Cardiac fibroblast (primary cell): ENCODE measurements at regions not wholly inside any gene's neighbourhood (a gene's known extent, or its start where the extent isn't known, plus 50 kb on each side); places are given as distances from the start of the nearest gene placed in this dataset.

Source experiments
- DNase-seq, 2 donors: peaks; one replicate each; pipeline versions ENCODE4 v3.0.0 to v3.0.0-alpha.2; 2010; ENCODE audit warnings: low read depth in 2 of 2
- H3K4me3 ChIP-seq, 2 donors: replicated peaks in 1 of 2; 1 replicate in 1 of 2; 2 replicates in 1 of 2; pipeline ENCODE4 v1.5.1; 2011; ENCODE audit warnings: low read depth in 2 of 2, low read length in 2 of 2, mild to moderate bottlenecking in 2 of 2, moderate library complexity in 1 of 2
- TF ChIP-seq, protein P1 (sequence below): IDR thresholded peaks from one replicate; pipeline ENCODE4 v1.5.1; 2011; ENCODE audit warnings: low read depth, mild to moderate bottlenecking, low read length, inconsistent platforms

DNA sequence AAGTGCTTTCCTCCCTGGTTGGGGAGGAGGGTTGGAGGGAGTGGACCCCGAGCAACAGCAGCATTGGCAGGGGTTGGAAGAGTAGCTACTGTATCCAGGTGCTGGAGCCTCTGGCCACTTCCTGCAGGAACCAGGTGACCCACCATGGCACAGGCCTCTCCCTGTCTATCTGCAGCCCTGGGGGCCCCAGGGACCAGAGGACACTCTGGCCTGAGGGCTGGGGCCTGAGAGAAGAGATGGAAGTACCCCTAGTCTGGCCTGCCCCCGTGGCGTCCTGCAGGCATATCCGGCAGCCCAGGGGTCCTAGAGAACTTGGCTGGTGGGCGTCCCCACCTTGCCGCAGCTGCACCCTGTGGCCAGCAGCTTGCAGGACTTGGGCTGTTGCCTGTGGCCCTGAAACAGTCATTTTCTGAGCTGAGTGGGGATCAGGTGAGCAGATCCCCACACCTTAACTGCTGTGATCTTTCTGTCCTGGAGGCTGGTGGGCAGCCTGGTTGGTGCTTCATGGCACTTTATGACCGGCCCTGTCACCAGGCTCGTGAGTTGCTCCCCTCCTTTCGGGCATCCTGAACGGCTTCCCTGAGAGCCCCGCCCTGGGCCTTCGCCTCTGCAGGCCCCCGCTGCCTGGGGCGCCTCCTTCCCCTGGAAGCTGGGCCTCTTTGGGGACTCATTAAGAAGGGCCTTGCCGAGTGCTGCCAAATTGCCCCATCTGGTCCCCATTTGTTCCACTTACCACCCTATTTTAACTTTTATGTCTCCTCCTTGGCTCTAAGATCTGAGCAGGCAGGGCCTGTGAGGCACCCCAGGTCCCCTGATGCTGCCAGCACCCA lies 298.6 kb downstream of the SEC14L1 start:
- no peak overlapping the region for H3K4me3 ChIP-seq
- TF ChIP-seq, protein P1, sequence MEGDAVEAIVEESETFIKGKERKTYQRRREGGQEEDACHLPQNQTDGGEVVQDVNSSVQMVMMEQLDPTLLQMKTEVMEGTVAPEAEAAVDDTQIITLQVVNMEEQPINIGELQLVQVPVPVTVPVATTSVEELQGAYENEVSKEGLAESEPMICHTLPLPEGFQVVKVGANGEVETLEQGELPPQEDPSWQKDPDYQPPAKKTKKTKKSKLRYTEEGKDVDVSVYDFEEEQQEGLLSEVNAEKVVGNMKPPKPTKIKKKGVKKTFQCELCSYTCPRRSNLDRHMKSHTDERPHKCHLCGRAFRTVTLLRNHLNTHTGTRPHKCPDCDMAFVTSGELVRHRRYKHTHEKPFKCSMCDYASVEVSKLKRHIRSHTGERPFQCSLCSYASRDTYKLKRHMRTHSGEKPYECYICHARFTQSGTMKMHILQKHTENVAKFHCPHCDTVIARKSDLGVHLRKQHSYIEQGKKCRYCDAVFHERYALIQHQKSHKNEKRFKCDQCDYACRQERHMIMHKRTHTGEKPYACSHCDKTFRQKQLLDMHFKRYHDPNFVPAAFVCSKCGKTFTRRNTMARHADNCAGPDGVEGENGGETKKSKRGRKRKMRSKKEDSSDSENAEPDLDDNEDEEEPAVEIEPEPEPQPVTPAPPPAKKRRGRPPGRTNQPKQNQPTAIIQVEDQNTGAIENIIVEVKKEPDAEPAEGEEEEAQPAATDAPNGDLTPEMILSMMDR: no peak
- DNase-seq: no peak

DNA sequence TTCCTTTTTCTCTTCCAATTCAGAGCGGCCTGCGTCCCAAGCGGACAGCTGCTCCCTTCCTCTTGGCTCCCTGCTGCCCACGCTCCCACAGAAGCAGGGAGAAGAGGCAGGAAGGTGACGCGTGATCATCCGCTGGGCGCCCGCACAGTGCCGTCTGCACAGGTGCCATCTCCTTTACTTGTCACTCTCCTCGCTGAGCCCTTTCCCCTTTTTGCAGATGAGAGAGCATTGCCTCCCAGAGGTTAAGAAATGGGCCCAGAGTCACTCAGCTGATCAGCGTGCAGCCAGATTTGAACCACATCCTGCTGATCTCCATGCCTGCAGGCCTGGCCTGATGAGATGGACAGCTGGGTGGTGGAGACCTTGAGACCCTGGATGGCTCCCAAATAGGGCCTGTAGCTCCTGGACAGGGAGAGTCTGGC lies 299.8 kb downstream of the SEC14L1 start:
- no peak overlapping the region for H3K4me3 ChIP-seq
- no peak for DNase-seq
- TF ChIP-seq, protein P1: no peak

DNA sequence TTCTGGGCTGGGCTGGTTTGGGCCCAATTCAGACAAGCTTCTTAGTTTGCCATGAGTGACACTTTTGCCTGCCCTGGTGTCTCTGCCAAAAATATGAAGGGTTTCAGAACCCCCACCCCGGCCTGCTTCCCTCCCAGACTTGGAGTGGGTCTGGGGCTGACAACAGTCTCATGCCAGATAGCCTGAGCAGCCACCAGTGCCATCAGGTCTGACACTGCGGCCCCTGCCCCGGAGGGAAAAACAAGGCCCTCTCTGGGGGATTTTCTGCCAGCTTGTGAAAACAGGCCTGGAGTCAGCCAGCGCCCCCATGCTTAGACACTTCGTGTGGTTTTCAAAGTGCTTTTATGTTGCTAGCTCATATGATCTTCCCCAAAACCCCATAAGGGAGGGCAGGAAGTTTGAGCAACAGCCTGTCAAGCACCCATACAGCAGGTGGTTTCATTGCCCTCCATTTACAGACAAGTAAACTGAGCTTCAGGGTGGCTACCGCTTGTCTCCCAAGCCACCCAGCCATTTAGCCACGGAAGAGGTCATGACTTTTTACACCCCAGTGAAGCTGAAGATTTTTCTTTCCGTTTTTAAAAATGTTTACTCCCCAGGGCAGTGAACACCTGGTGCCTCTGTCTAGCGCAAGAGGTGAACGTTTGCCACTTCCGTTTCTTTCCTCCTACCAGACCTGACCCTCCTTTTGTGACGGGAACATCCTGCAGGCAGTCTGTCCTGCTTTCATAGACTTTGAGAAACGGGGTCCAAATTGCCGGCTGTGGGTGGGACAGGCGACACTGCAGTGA lies 300.6 kb downstream of the SEC14L1 start:
- no peak for DNase-seq
- H3K4me3 ChIP-seq: no peak overlapping the region
- TF ChIP-seq, protein P1: no peak

DNA sequence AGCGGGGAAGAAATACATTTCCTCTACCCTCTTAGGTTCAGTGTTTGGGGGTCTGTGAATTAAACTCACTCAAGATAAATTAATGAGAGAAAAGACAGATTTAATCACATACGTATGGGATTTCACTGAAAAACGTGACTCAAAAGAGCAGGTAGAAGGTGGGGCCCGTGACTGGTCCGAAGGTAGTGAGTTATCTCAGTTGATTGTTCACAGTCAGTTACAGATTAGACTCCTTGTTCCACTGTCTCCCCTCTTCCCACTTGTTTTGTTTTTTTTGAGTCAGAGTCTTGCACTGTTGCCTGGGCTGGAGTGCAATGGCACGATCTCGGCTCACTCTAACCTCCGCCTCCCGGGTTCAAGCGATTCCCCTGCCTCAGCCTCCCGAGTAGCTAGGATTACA lies 301.2 kb downstream of the SEC14L1 start:
- no peak for DNase-seq
- H3K4me3 ChIP-seq: no peak overlapping the region
- TF ChIP-seq, protein P1: no peak

DNA sequence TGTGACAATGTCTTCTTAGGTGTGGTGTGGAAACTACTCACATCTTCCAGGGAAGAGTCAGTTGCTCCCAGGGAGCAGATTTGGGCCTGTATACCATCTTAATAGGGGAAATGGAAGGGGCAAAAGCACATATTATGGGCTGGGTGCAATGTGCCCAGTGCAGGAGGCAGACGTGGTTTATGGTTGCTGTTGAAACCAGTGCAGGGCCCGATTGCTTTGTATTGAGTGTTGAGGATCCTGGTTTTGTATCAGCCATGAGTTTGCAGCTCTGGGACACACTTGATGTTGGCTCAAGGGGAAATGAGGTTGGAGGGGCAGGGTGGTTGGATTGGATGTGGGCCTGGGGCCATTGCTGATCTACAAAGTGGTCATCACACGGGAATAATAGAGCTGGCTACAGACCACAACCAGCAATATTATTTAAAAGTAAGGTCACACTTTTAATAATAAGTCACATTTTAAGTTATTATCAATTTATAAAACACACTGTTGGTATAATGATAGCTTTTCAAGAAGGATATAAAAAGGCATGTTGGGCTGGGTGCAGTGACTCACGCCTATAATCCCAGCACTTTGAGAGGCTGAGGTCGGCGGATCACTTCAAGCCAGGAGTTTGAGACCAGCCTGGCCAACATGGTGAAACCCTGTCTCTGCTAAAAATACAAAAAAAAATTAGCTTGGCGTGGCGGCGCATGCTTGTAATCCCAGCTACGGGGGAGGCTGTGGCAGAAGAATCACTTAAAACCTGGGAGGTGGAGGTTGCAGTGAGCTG lies 302.4 kb downstream of the SEC14L1 start:
- no peak overlapping the region for H3K4me3 ChIP-seq
- TF ChIP-seq, protein P1: no peak
- DNase-seq: no peak

DNA sequence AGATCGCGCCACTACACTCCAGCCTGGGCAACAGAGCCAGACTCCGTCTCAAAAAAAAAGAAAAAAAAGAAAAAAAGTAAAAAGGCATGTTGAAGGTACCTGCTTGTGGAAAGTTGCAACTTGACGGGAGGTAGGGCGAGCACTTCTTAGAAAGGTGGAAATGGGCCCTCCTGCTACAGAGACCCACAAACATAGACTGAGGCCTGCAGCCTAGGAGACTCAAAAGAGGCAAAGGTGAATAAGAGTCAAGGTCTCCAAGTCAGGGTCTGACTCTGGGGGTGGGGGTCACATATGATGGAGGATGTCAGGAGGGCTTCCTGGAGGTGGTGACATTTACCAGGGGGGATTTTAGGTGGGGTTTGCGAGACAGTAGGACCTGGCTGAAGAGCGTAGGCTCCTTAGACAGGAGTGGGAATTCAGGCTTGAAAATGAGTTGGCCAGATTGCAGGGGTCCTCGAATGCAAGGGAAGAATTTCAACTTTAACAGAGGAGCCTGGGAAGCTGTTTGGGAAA lies 303.0 kb downstream of the SEC14L1 start:
- H3K4me3 ChIP-seq: no peak overlapping the region
- TF ChIP-seq, protein P1: no peak
- DNase-seq: no peak
